ENCODE measurements at regions not wholly inside any gene's neighbourhood (a gene's known extent, or its start where the extent isn't known, plus 50 kb on each side); places are given as distances from the start of the nearest gene placed in this dataset.
"Not testable (repeated sequence)": the region's sequence is repeated elsewhere in the genome, so short reads cannot be mapped to it uniquely, and the experiment has no call there.

- Histone ChIP-seq H3K27me3 (no peaks in the 10 kb centered on the region), H3K36me3 (no peaks in the 10 kb centered on the region), H3K27ac (no peak overlapping the region), H3K4me1 (no peaks in the 10 kb centered on the region), H3K9me3 (no peaks in the 10 kb centered on the region), H3K4me3 (no peak overlapping the region)
- intact Hi-C loops (cut with DNase I; ENCODE audit: low total_unique reads): no loop called here
- DNase-seq (ENCODE audit: low spot score in 2 of 2): no peak
- TF ChIP-seq POLR2A (IDR thresholded peaks at IDR 0.05) (no peak), POLR2AphosphoS5 (IDR thresholded peaks at IDR 0.05) (no peak), CTCF (IDR thresholded peaks at IDR 0.05) (no peak)
Observed at GRCh38 chr2:138078153-138078552, 113.9 kb downstream of the HNMT start.

- H3K4me1 ChIP-seq: no peaks in the 10 kb centered on the region
- H3K36me3 ChIP-seq: no peaks in the 10 kb centered on the region
- no peak overlapping the region for H3K4me3 ChIP-seq
- intact Hi-C loops (cut with DNase I; ENCODE audit: low total_unique reads): no loop called here
- TF ChIP-seq POLR2A (IDR thresholded peaks at IDR 0.05) (no peak), CTCF (IDR thresholded peaks at IDR 0.05) (no peak), POLR2AphosphoS5 (IDR thresholded peaks at IDR 0.05) (no peak)
- H3K27me3 ChIP-seq: no peaks in the 10 kb centered on the region
- no peak for DNase-seq (ENCODE audit: low spot score in 2 of 2)
- H3K9me3 ChIP-seq: no peaks in the 10 kb centered on the region
- no peak overlapping the region for H3K27ac ChIP-seq
Observed at GRCh38 chr2:138079976-138080375, 115.7 kb downstream of the HNMT start.

- H3K27ac ChIP-seq: no peak overlapping the region
- no peaks in the 10 kb centered on the region for H3K9me3 ChIP-seq
- H3K36me3 ChIP-seq: no peaks in the 10 kb centered on the region
- intact Hi-C loops (cut with DNase I; ENCODE audit: low total_unique reads): no loop called here
- H3K4me1 ChIP-seq: no peaks in the 10 kb centered on the region
- DNase-seq (ENCODE audit: low spot score in 2 of 2): no peak
- TF ChIP-seq POLR2AphosphoS5 (IDR thresholded peaks at IDR 0.05): no peak
- no peak for TF ChIP-seq CTCF (IDR thresholded peaks at IDR 0.05)
- TF ChIP-seq POLR2A (IDR thresholded peaks at IDR 0.05): no peak
- no peaks in the 10 kb centered on the region for H3K27me3 ChIP-seq
- H3K4me3 ChIP-seq: no peak overlapping the region
Observed at GRCh38 chr2:138081225-138082073, 117.2 kb downstream of the HNMT start.

- Histone ChIP-seq H3K9me3 (no peaks in the 10 kb centered on the region), H3K4me1 (no peaks in the 10 kb centered on the region), H3K27me3 (no peaks in the 10 kb centered on the region), H3K4me3 (no peak overlapping the region), H3K36me3 (no peaks in the 10 kb centered on the region), H3K27ac (no peak overlapping the region)
- intact Hi-C loops (cut with DNase I; ENCODE audit: low total_unique reads): no loop called here
- TF ChIP-seq POLR2AphosphoS5 (IDR thresholded peaks at IDR 0.05) (no peak), POLR2A (IDR thresholded peaks at IDR 0.05) (no peak), CTCF (IDR thresholded peaks at IDR 0.05) (no peak)
- no peak for DNase-seq (ENCODE audit: low spot score in 2 of 2)
Observed at GRCh38 chr2:138084206-138084605, 119.9 kb downstream of the HNMT start.

GRCh38 chr2:138085441-138085840, 121.2 kb downstream of the HNMT start:
- intact Hi-C loops (cut with DNase I; ENCODE audit: low total_unique reads); DNase-seq (ENCODE audit: low spot score in 2 of 2); H3K27ac ChIP-seq; H3K9me3 ChIP-seq; H3K4me3 ChIP-seq; H3K36me3 ChIP-seq; H3K4me1 ChIP-seq; H3K27me3 ChIP-seq: not testable (repeated sequence)

Data from breast epithelium (tissue), 4 donors.